GM23338 (cell line): ENCODE measurements at regions not wholly inside any gene's neighbourhood (a gene's known extent, or its start where the extent isn't known, plus 50 kb on each side); places are given as distances from the start of the nearest gene placed in this dataset.

Experiments used
- ATAC-seq: fragments of 200-7000 bp; cut with Tn5 transposase; 3 replicates; pipeline ENCODE4 v1.9.1; 2020
- DNase-seq: peaks from one replicate; pipeline ENCODE4 v3.0.0-alpha.2; 2015; ENCODE audit warnings: low spot score
- H2AFZ ChIP-seq: fragments of 200-600 bp; sonication (generic); 2 replicates; pipeline ENCODE4 v1.8.0; 2016; ENCODE audit warnings: antibody characterized with exemption, mild to moderate bottlenecking, moderate library complexity
- H3F3A ChIP-seq: fragments of 200-600 bp; sonication (generic); replicated peaks from 2 replicates; pipeline ENCODE4 v1.8.0; 2017; ENCODE audit warnings: antibody characterized with exemption, mixed run types, low read depth
- H3K27ac ChIP-seq: fragments of 200-600 bp; sonication (generic); 2 replicates; pipeline ENCODE4 v1.6.1; 2016; ENCODE audit warnings: low read depth
- H3K27me3 ChIP-seq: fragments of 200-600 bp; sonication (generic); 2 replicates; pipeline ENCODE4 v1.8.0; 2016; ENCODE audit warnings: mild to moderate bottlenecking, mixed run types, moderate library complexity; ENCODE audit not compliant: insufficient read depth
- H3K36me3 ChIP-seq: fragments of 200-600 bp; sonication (generic); 2 replicates; pipeline ENCODE4 v1.8.0; 2016; ENCODE audit warnings: mild to moderate bottlenecking; ENCODE audit not compliant: insufficient read depth
- H3K4me1 ChIP-seq: fragments of 200-600 bp; sonication (generic); 2 replicates; pipeline ENCODE4 v1.8.0; 2016; ENCODE audit warnings: mild to moderate bottlenecking, moderate library complexity; ENCODE audit not compliant: insufficient read depth
- H3K4me2 ChIP-seq: fragments of 200-600 bp; sonication (generic); 2 replicates; pipeline ENCODE4 v1.7.1; 2017; ENCODE audit warnings: mixed run types
- H3K4me3 ChIP-seq: fragments of 200-600 bp; sonication (generic); 2 replicates; pipeline ENCODE4 v1.6.1; 2016; ENCODE audit warnings: mixed run types
- H3K79me2 ChIP-seq: fragments of 200-600 bp; sonication (generic); replicated peaks from 2 replicates; pipeline ENCODE4 v1.8.0; 2017; ENCODE audit warnings: mild to moderate bottlenecking; ENCODE audit not compliant: insufficient read depth
- H3K9me2 ChIP-seq: fragments of 200-600 bp; sonication (generic); 2 replicates; pipeline ENCODE4 v1.8.0; 2017; ENCODE audit not compliant: insufficient read depth
- H4K20me1 ChIP-seq: fragments of 200-600 bp; sonication (generic); replicated peaks from 2 replicates; pipeline ENCODE4 v1.8.0; 2017; ENCODE audit warnings: mild to moderate bottlenecking; ENCODE audit not compliant: insufficient read depth
- H3K27ac Mint-ChIP-seq: 2 replicates; pipeline ENCODE4 v1.8.0; 2020; ENCODE audit warnings: inconsistent platforms, mild to moderate bottlenecking, moderate library complexity, mixed read lengths
- H3K27me3 Mint-ChIP-seq: 3 replicates; pipeline ENCODE4 v1.8.0; 2022; ENCODE audit warnings: low read depth, mild to moderate bottlenecking, moderate library complexity, mixed read lengths, inconsistent platforms; ENCODE audit not compliant: insufficient read depth, poor library complexity
- H3K36me3 Mint-ChIP-seq: 3 replicates; pipeline ENCODE4 v1.8.0; 2021; ENCODE audit warnings: low read depth, mild to moderate bottlenecking, inconsistent platforms, moderate library complexity, mixed read lengths
- H3K4me1 Mint-ChIP-seq: 3 replicates; pipeline ENCODE4 v1.8.0; 2020; ENCODE audit warnings: mild to moderate bottlenecking, inconsistent platforms, mixed read lengths
- H3K4me3 Mint-ChIP-seq: 3 replicates; pipeline ENCODE4 v1.8.0; 2021; ENCODE audit warnings: moderate library complexity, mild to moderate bottlenecking, inconsistent platforms, mixed read lengths
- H3K9me3 Mint-ChIP-seq: 3 replicates; pipeline ENCODE4 v1.8.0; 2020; ENCODE audit warnings: moderate library complexity, mild to moderate bottlenecking, inconsistent platforms, mixed read lengths
- CREB1 ChIP-seq: fragments of 250-450 bp; sonication (Bioruptor Pico); IDR thresholded peaks from 2 replicates; pipeline ENCODE4 v1.5.0; 2020; ENCODE audit warnings: low read depth, mild to moderate bottlenecking, moderate library complexity
- EZH2 ChIP-seq: fragments of 200-600 bp; sonication (generic); IDR thresholded peaks from one replicate; pipeline ENCODE4 v1.8.0; 2017; ENCODE audit warnings: antibody characterized with exemption, mild to moderate bottlenecking, low read depth; ENCODE audit not compliant: unreplicated experiment
- EZH2phosphoT487 ChIP-seq: fragments of 200-600 bp; sonication (generic); IDR thresholded peaks from one replicate; pipeline ENCODE4 v1.8.1; 2018; ENCODE audit warnings: antibody characterized with exemption; ENCODE audit not compliant: unreplicated experiment
- JUNB ChIP-seq: IDR thresholded peaks from one replicate; pipeline ENCODE4 v1.6.1; 2016; ENCODE audit warnings: antibody characterized with exemption; ENCODE audit not compliant: unreplicated experiment
- NANOG ChIP-seq: IDR thresholded peaks from 2 replicates; pipeline ENCODE4 v1.6.1; 2016; ENCODE audit warnings: antibody characterized with exemption, borderline replicate concordance
- STAT1 ChIP-seq: IDR thresholded peaks from one replicate; pipeline ENCODE4 v1.6.1; 2016; ENCODE audit warnings: antibody characterized with exemption; ENCODE audit not compliant: unreplicated experiment
- ZNF114 ChIP-seq: fragments of 250-450 bp; sonication (Bioruptor Pico); IDR thresholded peaks from 2 replicates; pipeline ENCODE4 v1.5.0; 2020; ENCODE audit warnings: mild to moderate bottlenecking, moderate library complexity
- ZNF331 ChIP-seq: fragments of 250-450 bp; sonication (Bioruptor Pico); IDR thresholded peaks from 2 replicates; pipeline ENCODE4 v1.5.0; 2020; ENCODE audit warnings: low read depth, mild to moderate bottlenecking, moderate library complexity
- TF ChIP-seq, protein P1 (sequence below), 2 experiments: fragments of 200-600 bp in 1 of 2; sonication (generic) in 1 of 2; conservative IDR thresholded peaks; 2 replicates each; pipeline versions ENCODE4 v1.5.1 to v1.6.1; 2016 to 2017; ENCODE audit warnings: antibody characterized with exemption in 2 of 2, low read depth in 2 of 2, mild to moderate bottlenecking in 2 of 2, moderate library complexity in 1 of 2
- TF ChIP-seq, protein P2 (sequence below): IDR thresholded peaks from 2 replicates; pipeline ENCODE4 v1.6.1; 2016; ENCODE audit warnings: antibody characterized with exemption

DNA sequence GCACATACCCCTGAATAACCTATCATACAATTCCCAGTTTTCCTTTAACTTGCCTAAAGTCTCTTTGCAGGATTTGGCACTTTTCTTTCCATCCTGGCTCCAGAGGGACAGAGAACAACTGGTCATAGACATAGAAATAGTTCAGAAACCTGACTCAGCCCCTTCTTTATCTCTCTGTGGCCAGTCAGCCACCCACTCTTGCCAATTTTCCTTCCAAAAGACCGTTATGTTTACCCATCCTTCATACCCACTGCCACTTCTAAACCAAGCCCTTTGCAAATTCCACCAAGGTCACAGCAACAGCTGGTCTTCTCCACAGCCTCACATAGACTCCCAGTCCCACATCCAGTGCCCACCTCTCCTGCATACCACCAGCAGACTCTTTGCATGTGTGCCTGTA is 127.2 kb upstream of the FGGY start:
- H3K36me3 ChIP-seq: no peaks in the 10 kb centered on the region
- Mint-ChIP-seq H3K36me3 (no peaks in the 10 kb centered on the region), H3K4me3 (no peak overlapping the region), H3K9me3 (no peaks in the 10 kb centered on the region; the same call in 2 of the 3 replicates), H3K27me3 (peaks cover 1% of the 10 kb centered on the region), H3K4me1 (no peaks in the 10 kb centered on the region), H3K27ac (no peak overlapping the region)
- no peak overlapping the region for H3K4me3 ChIP-seq
- no peaks in the 10 kb centered on the region for H3K4me1 ChIP-seq
- H4K20me1 ChIP-seq: no peaks in the 10 kb centered on the region
- DNase-seq (no peak), ATAC-seq (no peak)
- no peak overlapping the region for H3K4me2 ChIP-seq
- no peaks in the 10 kb centered on the region for H3K27me3 ChIP-seq
- no peaks in the 10 kb centered on the region for H3F3A ChIP-seq
- peaks cover 5% of the 10 kb centered on the region; the same call in 1 of the 2 replicates for H3K9me2 ChIP-seq
- no peak overlapping the region for H2AFZ ChIP-seq
- H3K27ac ChIP-seq: no peak overlapping the region
- TF ChIP-seq EZH2phosphoT487: no peak
- TF ChIP-seq ZNF331 (CRISPR knock-in tag): no peak
- TF ChIP-seq, protein P1, sequence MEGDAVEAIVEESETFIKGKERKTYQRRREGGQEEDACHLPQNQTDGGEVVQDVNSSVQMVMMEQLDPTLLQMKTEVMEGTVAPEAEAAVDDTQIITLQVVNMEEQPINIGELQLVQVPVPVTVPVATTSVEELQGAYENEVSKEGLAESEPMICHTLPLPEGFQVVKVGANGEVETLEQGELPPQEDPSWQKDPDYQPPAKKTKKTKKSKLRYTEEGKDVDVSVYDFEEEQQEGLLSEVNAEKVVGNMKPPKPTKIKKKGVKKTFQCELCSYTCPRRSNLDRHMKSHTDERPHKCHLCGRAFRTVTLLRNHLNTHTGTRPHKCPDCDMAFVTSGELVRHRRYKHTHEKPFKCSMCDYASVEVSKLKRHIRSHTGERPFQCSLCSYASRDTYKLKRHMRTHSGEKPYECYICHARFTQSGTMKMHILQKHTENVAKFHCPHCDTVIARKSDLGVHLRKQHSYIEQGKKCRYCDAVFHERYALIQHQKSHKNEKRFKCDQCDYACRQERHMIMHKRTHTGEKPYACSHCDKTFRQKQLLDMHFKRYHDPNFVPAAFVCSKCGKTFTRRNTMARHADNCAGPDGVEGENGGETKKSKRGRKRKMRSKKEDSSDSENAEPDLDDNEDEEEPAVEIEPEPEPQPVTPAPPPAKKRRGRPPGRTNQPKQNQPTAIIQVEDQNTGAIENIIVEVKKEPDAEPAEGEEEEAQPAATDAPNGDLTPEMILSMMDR (conservative IDR thresholded peaks at IDR 0.05; ENCODE audit: low read depth in 2 of 2): no peak
- no peak for TF ChIP-seq STAT1
- TF ChIP-seq EZH2: no peak
- TF ChIP-seq CREB1 (CRISPR knock-in tag): no peak
- H3K79me2 ChIP-seq: no peaks in the 10 kb centered on the region

DNA sequence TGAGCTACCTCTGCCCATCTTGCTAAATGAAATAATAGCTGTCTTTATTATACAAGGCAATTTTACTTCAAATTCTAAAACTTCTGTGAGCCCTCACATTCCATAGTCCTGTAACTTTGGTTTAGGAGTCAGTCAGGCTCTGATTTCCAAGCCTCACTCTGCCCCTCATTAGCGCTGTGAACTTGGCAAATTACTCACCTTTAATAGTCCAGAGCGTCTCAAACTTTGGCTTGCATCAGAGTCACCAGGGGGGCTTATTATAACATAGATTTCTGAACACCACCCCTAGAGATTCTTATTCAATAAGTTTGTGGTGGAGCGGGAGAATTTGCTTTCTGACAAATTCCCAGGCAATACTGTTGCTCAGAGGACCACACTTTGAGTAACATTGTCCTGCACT is 126.2 kb upstream of the FGGY start:
- Mint-ChIP-seq H3K27me3 (peaks cover 1% of the 10 kb centered on the region), H3K9me3 (no peaks in the 10 kb centered on the region; the same call in 2 of the 3 replicates), H3K27ac (no peak overlapping the region), H3K4me1 (no peaks in the 10 kb centered on the region), H3K4me3 (no peak overlapping the region), H3K36me3 (no peaks in the 10 kb centered on the region)
- Histone ChIP-seq H2AFZ (peak overlapping the region; percentile 48; the same call in 1 of the 2 replicates), H3K4me3 (no peak overlapping the region), H3K9me2 (peaks cover 5% of the 10 kb centered on the region; the same call in 1 of the 2 replicates), H3K27me3 (no peaks in the 10 kb centered on the region), H3F3A (no peaks in the 10 kb centered on the region), H3K79me2 (no peaks in the 10 kb centered on the region), H4K20me1 (no peaks in the 10 kb centered on the region), H3K4me1 (no peaks in the 10 kb centered on the region), H3K36me3 (no peaks in the 10 kb centered on the region), H3K4me2 (no peak overlapping the region), H3K27ac (no peak overlapping the region)
- no peak for ATAC-seq
- TF ChIP-seq EZH2 (no peak), CREB1 (CRISPR knock-in tag) (no peak), ZNF331 (CRISPR knock-in tag) (no peak), ZNF114 (no peak), JUNB (no peak), EZH2phosphoT487 (no peak), NANOG (no peak)
- TF ChIP-seq, protein P2, sequence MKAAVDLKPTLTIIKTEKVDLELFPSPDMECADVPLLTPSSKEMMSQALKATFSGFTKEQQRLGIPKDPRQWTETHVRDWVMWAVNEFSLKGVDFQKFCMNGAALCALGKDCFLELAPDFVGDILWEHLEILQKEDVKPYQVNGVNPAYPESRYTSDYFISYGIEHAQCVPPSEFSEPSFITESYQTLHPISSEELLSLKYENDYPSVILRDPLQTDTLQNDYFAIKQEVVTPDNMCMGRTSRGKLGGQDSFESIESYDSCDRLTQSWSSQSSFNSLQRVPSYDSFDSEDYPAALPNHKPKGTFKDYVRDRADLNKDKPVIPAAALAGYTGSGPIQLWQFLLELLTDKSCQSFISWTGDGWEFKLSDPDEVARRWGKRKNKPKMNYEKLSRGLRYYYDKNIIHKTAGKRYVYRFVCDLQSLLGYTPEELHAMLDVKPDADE: no peak
- TF ChIP-seq, protein P1 (conservative IDR thresholded peaks at IDR 0.05; ENCODE audit: low read depth in 2 of 2): no peak
- DNase-seq: no peak
